ENCODE measurements at regions not wholly inside any gene's neighbourhood (a gene's known extent, or its start where the extent isn't known, plus 50 kb on each side); places are given as distances from the start of the nearest gene placed in this dataset.

DNA sequence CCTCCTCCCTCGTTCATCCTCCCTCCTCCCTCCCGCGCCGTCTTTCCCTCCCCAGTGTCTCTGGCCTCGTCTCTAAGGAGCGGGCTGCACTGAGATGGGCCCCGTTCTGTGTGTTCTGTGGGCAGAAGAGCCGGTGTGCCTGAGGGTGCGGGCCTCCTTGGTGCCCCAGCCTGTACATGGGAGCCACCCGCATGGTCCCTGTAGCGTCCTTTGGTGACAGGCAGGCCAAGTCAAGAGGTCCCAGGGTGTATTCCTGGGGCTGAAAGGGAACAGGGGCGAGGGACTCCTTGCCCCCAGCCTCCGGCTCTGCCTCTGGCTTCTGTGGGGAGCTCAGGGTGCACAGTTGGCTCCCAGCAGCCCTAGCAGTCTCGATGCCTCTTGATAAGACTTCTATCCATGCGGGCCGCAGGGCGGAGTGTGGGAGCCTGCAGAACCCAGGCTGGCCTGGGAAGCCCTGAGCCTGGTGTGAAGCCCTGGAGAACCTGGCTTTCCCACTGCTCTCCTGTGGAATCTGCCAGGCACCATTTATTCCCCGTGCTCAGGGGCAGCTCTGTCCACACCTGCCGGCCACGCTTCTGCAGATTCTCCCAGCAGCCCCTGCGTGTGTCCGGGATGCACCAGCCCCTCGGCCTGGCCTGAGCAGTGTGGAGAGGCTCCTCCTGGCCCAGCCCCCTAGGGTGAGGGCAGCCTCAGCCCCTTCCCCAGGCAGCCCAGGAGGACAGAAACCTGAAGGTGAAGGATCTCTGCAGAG lies 181.3 kb downstream of the KIF26A start:
- no peak overlapping the region for H3K27ac ChIP-seq
- no peaks in the 10 kb centered on the region; the same call in 1 of the 2 replicates for H3K27me3 ChIP-seq
- H3K9me3 ChIP-seq, result no peaks in the 10 kb centered on the region
- peaks cover 71% of the 10 kb centered on the region for H3K4me1 ChIP-seq
- 0 out of 2 replicates have a peak overlapping the region, but pooled peaks have one; percentile 5 for H3K4me2 ChIP-seq
- TF ChIP-seq Cebpa-rat (IDR thresholded peaks at IDR 0.05), result no peak
- H3K9ac ChIP-seq, result no peak overlapping the region
- no peak overlapping the region for H3K4me3 ChIP-seq
- H4K20me1 ChIP-seq, result no peaks in the 10 kb centered on the region
- H3K36me3 ChIP-seq, result no peaks in the 10 kb centered on the region

DNA sequence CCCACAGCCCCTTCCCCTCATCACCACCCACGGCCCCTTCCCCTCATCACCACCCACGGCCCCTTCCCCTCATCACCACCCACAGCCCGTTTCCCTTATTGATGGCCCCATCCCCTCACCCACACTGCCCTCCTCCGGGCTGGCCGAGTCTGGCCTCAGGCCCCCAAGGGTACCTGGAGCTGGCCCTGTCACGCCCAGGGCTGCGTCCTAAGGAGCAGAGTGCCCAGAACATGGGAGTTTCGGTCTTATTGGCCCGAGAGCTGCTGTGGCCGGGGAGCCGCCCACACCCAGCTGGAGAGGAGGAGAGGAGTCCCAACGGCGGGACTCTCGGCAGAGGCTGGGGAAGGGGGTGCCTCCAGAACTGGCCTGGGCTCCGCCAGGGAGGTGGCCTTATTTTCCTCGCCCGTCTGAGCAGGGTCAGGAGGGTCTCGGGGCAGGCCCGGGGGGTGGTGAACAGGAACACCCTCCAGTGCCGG lies 182.3 kb downstream of the KIF26A start:
- H4K20me1 ChIP-seq, result no peaks in the 10 kb centered on the region
- no peak overlapping the region for H3K9ac ChIP-seq

DNA sequence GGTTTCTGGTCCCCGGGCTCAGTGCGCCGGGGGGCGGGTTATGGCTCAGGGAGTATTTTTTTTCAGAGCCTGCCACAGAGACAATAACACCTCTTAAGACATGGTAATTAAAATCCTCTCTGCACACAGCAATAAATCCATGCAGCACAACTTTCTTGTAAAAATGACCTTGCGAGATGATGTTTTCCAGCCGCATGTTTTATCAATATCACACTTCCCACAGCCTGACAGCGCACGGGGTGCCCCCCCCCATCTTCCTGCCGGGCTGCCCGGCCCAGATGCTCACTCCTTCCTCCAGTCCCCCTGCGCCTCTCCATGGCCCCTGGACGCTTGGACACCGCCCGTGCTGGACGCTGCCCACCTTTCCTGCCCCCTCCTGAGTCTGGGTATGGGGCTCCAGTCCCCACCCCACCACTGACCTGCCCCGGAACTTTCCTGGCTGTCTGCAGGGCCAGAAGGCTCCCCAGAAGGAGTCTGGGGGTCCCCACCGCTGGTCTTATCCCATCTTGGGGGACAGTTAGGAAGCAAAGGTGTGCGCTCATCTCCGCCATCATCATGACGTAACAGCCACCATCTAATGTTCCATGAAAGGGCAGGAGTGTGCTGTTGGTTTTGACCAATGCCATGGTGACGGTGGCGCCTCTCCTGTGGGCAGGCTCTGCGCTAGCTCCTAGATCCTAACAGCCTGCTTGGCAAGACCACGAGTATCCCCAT lies 182.9 kb downstream of the KIF26A start:
- Histone ChIP-seq H3K27me3 (no peaks in the 10 kb centered on the region; the same call in 1 of the 2 replicates), H3K9me3 (no peaks in the 10 kb centered on the region)
- no peak for TF ChIP-seq Cebpa-rat (IDR thresholded peaks at IDR 0.05)

More for the DNA sequence above, 182.3 kb downstream of the KIF26A start:
- H3K27ac ChIP-seq, result 0 out of 2 replicates have a peak overlapping the region, but pooled peaks have one; percentile 23
- H3K27me3 ChIP-seq, result no peaks in the 10 kb centered on the region; the same call in 1 of the 2 replicates
- H3K4me1 ChIP-seq, result peaks cover 71% of the 10 kb centered on the region
- H3K4me2 ChIP-seq, result peak overlapping the region; percentile 72
- no peaks in the 10 kb centered on the region for H3K9me3 ChIP-seq
- no peak overlapping the region for H3K4me3 ChIP-seq
- no peaks in the 10 kb centered on the region for H3K36me3 ChIP-seq
- TF ChIP-seq Cebpa-rat (IDR thresholded peaks at IDR 0.05), result no peak

DNA sequence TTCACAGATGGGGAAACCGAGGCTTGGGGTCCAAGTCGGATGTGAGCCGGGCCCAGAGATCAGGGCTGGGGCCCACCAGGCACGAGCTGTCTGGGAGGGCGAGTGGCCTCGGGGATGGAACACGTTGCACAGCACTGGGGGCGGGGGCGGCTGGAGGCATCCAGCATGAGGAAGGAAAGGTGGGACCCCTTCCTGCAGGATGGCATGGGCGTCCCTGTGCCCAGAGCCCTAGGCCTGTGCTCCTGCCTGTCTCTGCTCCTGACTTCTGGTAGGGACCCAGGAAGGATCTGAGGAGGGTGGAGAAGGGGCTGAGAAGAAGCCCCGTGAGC lies 183.4 kb downstream of the KIF26A start:
- no peaks in the 10 kb centered on the region for H3K9me3 ChIP-seq
- TF ChIP-seq Cebpa-rat (IDR thresholded peaks at IDR 0.05), result no peak
- H3K4me1 ChIP-seq, result peaks cover 73% of the 10 kb centered on the region
- no peak overlapping the region for H3K27ac ChIP-seq
- no peaks in the 10 kb centered on the region; the same call in 1 of the 2 replicates for H3K27me3 ChIP-seq
- H3K4me2 ChIP-seq, result peak overlapping the region; percentile 72
- H3K9ac ChIP-seq, result no peak overlapping the region
- no peaks in the 10 kb centered on the region for H4K20me1 ChIP-seq
- no peak overlapping the region for H3K4me3 ChIP-seq
- no peaks in the 10 kb centered on the region for H3K36me3 ChIP-seq

More for the DNA sequence above, 182.9 kb downstream of the KIF26A start:
- Histone ChIP-seq H3K36me3 (no peaks in the 10 kb centered on the region), H3K4me2 (peak overlapping the region; percentile 72), H3K27ac (0 out of 2 replicates have a peak overlapping the region, but pooled peaks have one; percentile 23), H3K9ac (no peak overlapping the region), H3K4me1 (peaks cover 73% of the 10 kb centered on the region), H4K20me1 (no peaks in the 10 kb centered on the region), H3K4me3 (no peak overlapping the region)

DNA sequence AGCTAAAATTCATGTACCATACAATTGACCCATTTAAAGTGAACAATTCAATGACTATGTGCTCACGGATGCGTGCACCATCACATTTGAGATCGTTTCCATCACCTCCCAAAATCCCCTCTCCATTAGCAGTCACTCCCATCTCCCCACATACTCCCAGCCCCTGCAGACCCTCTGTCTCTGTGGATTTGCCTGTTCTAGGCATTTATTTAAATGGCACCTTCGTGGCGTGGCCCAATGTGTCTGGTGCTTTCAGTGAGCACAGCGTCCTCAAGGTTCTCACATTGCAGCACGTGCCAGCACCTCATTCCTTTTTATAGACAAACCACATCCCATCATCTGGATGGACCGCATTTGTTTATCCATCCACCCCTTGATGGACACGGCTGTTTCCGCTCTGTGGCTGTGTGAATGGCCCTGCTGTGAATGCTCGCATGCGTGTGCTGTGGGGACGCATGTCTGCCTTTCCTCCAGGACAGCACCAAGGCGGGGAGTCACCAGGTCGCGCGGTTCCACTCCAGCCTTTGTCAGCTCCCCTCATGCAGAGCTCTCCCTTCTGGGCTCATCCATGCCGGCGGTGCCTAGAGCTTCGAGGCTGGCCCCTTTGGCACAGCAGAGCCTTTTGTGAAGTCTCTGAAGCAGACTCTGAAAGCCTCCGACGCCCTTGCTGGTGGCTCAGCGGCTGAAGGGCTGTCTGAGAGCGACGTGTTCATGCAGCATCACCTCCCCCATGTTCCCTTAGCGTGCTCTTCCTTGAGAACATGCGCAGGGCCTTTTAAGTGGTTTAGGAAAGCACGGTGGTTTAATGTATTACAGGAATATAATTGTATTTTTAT lies 184.4 kb downstream of the KIF26A start:
- no peak for TF ChIP-seq Cebpa-rat (IDR thresholded peaks at IDR 0.05)
- no peaks in the 10 kb centered on the region for H4K20me1 ChIP-seq
- H3K9ac ChIP-seq, result no peak overlapping the region
- H3K36me3 ChIP-seq, result no peaks in the 10 kb centered on the region
- H3K4me1 ChIP-seq, result peaks cover 78% of the 10 kb centered on the region
- H3K4me2 ChIP-seq, result peak overlapping the region; percentile 72
- H3K27me3 ChIP-seq, result no peaks in the 10 kb centered on the region; the same call in 1 of the 2 replicates
- H3K27ac ChIP-seq, result peak overlapping the region; percentile 54; the same call in 1 of the 2 replicates
- no peaks in the 10 kb centered on the region for H3K9me3 ChIP-seq
- no peak overlapping the region for H3K4me3 ChIP-seq

DNA sequence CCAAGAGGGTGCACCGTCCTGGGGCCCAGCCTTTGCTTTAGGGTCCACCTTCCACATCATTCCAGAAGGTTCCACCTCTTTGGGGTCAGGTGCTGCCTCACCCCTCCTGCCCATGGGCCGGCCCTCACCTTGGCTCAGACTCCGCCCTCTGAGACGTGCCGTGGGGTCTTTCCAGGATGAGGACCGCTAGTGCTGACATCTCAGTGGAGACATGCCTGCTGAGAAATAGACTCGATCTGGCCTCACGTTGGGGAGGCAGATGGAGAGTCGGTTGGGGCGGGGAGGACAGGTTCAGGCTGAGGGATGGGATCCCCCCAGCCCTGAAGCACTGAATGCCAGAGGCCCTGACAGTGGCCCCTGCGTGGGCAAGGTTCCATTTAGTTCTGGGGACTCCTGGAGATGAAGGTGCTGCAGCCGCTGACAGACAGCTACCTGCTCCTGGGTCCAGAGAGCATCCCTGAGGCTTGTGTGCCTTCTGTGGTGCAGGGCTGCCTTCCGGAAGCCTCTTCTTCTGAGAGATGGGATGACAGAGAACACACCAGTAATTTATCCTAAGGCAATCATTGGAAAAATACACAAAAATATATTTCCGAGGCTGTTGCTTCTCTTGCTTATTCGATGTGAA lies 185.3 kb downstream of the KIF26A start:
- TF ChIP-seq Cebpa-rat (IDR thresholded peaks at IDR 0.05), result no peak
- Histone ChIP-seq H3K27ac (peak overlapping the region; percentile 54; the same call in 1 of the 2 replicates), H3K9me3 (peaks cover 5% of the 10 kb centered on the region), H3K27me3 (no peaks in the 10 kb centered on the region; the same call in 1 of the 2 replicates), H3K9ac (no peak overlapping the region), H3K4me2 (peak overlapping the region; percentile 72), H3K4me3 (no peak overlapping the region), H4K20me1 (no peaks in the 10 kb centered on the region), H3K4me1 (peaks cover 75% of the 10 kb centered on the region), H3K36me3 (no peaks in the 10 kb centered on the region)

DNA sequence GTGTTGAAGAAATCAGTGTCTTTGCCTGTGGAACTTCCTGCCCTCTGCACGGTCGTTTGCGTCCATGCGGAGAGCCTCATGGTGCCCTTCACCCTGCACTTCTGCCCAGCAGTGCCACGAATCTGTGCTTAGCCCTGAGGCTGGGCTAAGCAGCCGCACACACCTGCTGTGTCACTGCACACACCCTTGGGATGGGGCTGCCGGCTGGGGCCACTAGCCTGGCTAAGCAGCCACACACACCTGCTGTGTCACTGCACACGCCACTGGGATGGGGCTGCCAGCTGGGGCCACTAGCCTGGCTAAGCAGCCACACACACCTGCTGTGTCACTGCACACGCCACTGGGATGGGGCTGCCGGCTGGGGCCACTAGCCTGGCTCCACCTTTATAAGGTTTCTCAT lies 188.5 kb downstream of the KIF26A start:
- Histone ChIP-seq H3K36me3 (no peaks in the 10 kb centered on the region), H3K4me2 (peak overlapping the region; percentile 65), H3K4me1 (peaks cover 65% of the 10 kb centered on the region), H3K27me3 (no peaks in the 10 kb centered on the region), H3K9me3 (peaks cover 36% of the 10 kb centered on the region), H3K27ac (peak overlapping the region; percentile 0; the same call in 1 of the 2 replicates), H3K4me3 (no peak overlapping the region), H3K9ac (no peak overlapping the region), H4K20me1 (no peaks in the 10 kb centered on the region)
- TF ChIP-seq Cebpa-rat (IDR thresholded peaks at IDR 0.05), result no peak

DNA sequence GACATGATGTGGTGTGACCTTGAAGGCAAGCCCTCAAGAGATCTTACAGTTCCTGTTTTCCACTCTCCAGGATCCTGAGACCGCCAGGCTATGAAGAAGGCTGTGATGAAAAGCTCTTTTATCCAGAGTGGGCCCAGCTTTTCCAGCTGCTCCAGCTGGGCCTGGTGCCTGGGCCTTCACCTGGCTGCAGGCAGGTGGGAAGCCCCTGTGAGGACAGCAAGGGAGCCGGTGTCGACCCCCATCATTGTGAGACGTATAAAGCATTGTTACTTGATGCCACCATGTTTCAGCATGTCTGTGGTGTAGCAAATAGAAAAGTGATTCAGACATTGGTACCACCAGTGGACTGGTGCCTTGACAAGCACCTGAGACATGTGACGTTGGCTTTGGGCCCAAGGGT lies 190.2 kb downstream of the KIF26A start:
- H3K36me3 ChIP-seq, result no peaks in the 10 kb centered on the region
- H4K20me1 ChIP-seq, result no peaks in the 10 kb centered on the region
- H3K9ac ChIP-seq, result no peak overlapping the region
- H3K9me3 ChIP-seq, result peaks cover 39% of the 10 kb centered on the region
- no peak overlapping the region for H3K4me2 ChIP-seq
- no peak for TF ChIP-seq Cebpa-rat (IDR thresholded peaks at IDR 0.05)
- H3K4me1 ChIP-seq, result peaks cover 65% of the 10 kb centered on the region
- H3K4me3 ChIP-seq, result peak overlapping the region; percentile 19; the same call in 1 of the 2 replicates
- no peaks in the 10 kb centered on the region for H3K27me3 ChIP-seq
- no peak overlapping the region for H3K27ac ChIP-seq

DNA sequence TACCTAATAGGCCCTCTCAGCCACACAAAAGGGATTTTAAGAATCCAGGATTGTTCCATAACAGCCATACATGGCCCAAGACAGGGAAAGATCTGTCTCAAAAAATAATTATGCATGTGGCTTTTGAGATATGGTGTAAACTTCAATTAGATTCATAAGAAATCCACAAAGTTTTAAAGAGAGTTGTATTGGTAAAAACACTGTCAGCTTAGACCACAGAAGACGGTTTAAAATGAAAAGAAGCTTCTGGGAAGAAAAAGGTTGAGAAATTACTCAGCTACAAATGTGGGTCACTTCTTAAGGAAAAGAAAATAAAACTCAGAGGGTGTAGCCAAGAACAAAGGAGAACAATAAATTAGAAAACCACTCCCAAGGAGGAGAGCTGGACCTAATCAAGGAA lies 191.4 kb downstream of the KIF26A start:
- H3K4me1 ChIP-seq, result peaks cover 73% of the 10 kb centered on the region
- peak overlapping the region; percentile 86; the same call in 1 of the 2 replicates for H3K27ac ChIP-seq
- H3K27me3 ChIP-seq, result no peaks in the 10 kb centered on the region
- H3K9me3 ChIP-seq, result peaks cover 39% of the 10 kb centered on the region
- H3K4me2 ChIP-seq, result peak overlapping the region; percentile 94; the same call in 1 of the 2 replicates
- TF ChIP-seq Cebpa-rat (IDR thresholded peaks at IDR 0.05), result no peak
- no peaks in the 10 kb centered on the region for H4K20me1 ChIP-seq
- H3K4me3 ChIP-seq, result no peak overlapping the region
- H3K9ac ChIP-seq, result no peak overlapping the region
- no peaks in the 10 kb centered on the region for H3K36me3 ChIP-seq
